ENCODE measurements at regions not wholly inside any gene's neighbourhood (a gene's known extent, or its start where the extent isn't known, plus 50 kb on each side); places are given as distances from the start of the nearest gene placed in this dataset.
"Not testable (repeated sequence)": the region's sequence is repeated elsewhere in the genome, so short reads cannot be mapped to it uniquely, and the experiment has no call there.

DNA sequence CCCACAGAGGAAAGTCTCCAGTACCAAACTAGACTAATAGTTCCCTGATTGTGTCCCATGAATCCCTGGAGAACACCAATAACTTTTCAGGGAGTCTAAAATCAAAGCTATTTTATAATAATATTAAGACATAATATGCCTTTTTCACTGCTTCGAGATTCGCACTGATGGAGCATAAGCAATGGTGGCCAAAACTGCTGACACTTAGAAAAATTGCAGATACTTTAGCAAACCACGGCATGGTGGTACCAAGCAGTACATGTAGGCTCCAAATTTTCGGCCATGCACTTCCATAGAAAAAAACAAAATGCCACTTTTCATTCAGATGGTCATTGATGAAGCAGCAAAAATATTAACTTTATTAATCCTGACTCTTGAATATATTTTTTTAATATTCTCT, 100.3 kb upstream of the PCSK1 start:
- no peaks in the 10 kb centered on the region for H3K36me3 Mint-ChIP-seq
- H3K4me1 Mint-ChIP-seq (ENCODE audit: unreplicated experiment) = no peaks in the 10 kb centered on the region

DNA sequence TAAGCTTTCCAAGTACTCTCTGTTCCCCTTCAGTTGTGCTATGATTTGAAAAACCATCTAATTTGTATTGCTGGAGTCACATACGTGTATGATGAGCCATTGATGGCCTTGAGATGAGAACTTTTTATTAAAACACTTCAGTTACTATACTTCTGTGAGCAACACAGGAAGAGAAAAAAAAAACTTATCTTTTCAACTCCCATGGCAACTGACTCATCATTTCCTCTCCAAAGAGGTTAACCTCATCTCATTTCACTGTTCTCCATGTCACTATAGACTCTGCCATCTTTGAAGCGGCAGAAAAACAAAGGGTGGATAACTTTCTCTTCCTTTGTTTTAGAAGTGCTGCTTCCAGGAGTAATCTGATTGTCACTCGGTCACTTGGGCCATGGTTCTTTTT, 104.3 kb upstream of the PCSK1 start:
- Mint-ChIP-seq H3K4me3 (no peak overlapping the region), H3K27ac (no peak overlapping the region), H3K9me3 (no peaks in the 10 kb centered on the region), H3K36me3 (no peaks in the 10 kb centered on the region), H3K4me1 (ENCODE audit: unreplicated experiment) (no peaks in the 10 kb centered on the region), H3K27me3 (no peaks in the 10 kb centered on the region)
- DNase-seq (ENCODE audit: extremely low spot score, unreplicated experiment) = no peak
- TF ChIP-seq, protein P1, sequence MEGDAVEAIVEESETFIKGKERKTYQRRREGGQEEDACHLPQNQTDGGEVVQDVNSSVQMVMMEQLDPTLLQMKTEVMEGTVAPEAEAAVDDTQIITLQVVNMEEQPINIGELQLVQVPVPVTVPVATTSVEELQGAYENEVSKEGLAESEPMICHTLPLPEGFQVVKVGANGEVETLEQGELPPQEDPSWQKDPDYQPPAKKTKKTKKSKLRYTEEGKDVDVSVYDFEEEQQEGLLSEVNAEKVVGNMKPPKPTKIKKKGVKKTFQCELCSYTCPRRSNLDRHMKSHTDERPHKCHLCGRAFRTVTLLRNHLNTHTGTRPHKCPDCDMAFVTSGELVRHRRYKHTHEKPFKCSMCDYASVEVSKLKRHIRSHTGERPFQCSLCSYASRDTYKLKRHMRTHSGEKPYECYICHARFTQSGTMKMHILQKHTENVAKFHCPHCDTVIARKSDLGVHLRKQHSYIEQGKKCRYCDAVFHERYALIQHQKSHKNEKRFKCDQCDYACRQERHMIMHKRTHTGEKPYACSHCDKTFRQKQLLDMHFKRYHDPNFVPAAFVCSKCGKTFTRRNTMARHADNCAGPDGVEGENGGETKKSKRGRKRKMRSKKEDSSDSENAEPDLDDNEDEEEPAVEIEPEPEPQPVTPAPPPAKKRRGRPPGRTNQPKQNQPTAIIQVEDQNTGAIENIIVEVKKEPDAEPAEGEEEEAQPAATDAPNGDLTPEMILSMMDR (conservative IDR thresholded peaks at IDR 0.05) = no peak

More for the DNA sequence above, 100.3 kb upstream of the PCSK1 start:
- TF ChIP-seq, protein P1 (conservative IDR thresholded peaks at IDR 0.05) = no peak
- H3K4me3 Mint-ChIP-seq = no peak overlapping the region
- no peaks in the 10 kb centered on the region for H3K27me3 Mint-ChIP-seq
- H3K9me3 Mint-ChIP-seq = no peaks in the 10 kb centered on the region
- H3K27ac Mint-ChIP-seq = no peak overlapping the region
- DNase-seq (ENCODE audit: extremely low spot score, unreplicated experiment) = no peak

DNA sequence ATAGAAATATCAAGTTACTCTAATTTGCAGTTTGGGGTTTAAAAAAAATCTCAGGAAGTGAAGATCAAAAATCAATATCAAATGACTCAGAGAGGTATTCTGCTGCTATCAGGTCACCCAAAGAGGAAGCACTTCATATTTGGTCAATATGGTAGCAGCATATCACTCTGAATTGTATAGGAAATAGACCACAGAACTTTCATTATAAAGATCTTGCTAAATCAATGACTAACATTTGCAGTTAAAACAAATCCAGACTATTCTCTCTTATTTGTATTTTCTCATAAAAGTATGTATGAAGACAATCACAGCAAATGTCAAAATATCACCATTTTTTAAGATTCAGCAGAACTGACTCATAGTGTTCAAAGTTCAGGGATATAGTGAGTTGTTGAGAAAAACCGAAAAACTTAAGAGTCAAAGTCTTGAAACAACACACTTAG, 105.8 kb upstream of the PCSK1 start:
- no peak for DNase-seq (ENCODE audit: extremely low spot score, unreplicated experiment)
- no peak overlapping the region for H3K4me3 Mint-ChIP-seq
- H3K4me1 Mint-ChIP-seq (ENCODE audit: unreplicated experiment) = no peaks in the 10 kb centered on the region
- H3K9me3 Mint-ChIP-seq = no peaks in the 10 kb centered on the region
- no peaks in the 10 kb centered on the region for H3K27me3 Mint-ChIP-seq
- H3K27ac Mint-ChIP-seq = no peak overlapping the region
- H3K36me3 Mint-ChIP-seq = no peaks in the 10 kb centered on the region
- TF ChIP-seq, protein P1 (conservative IDR thresholded peaks at IDR 0.05) = no peak

DNA sequence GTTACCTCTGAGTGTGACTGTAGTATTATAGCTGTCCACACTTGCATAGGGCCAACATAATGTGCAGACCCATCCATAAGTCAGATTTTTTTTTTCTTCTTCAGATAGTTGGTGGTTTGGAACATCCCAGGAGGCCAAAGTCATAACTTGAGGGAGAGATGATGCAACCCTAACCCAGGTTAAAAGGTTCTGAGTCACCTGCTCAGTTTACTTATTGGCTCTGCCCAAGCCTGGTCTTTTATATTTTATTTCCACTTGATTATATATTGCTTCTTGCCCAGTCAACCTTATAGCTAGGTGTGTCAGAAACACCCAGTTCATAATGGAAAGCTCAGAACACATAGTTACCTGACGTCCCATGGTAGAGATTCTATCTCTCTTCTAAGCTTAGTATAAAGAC, 113.1 kb upstream of the PCSK1 start:
- Mint-ChIP-seq H3K4me1 (ENCODE audit: unreplicated experiment) (no peaks in the 10 kb centered on the region), H3K4me3 (no peak overlapping the region), H3K27me3 (peaks cover 6% of the 10 kb centered on the region), H3K27ac (no peak overlapping the region), H3K9me3 (no peaks in the 10 kb centered on the region), H3K36me3 (no peaks in the 10 kb centered on the region)
- no peak for DNase-seq (ENCODE audit: extremely low spot score, unreplicated experiment)
- TF ChIP-seq, protein P1 (conservative IDR thresholded peaks at IDR 0.05) = no peak

DNA sequence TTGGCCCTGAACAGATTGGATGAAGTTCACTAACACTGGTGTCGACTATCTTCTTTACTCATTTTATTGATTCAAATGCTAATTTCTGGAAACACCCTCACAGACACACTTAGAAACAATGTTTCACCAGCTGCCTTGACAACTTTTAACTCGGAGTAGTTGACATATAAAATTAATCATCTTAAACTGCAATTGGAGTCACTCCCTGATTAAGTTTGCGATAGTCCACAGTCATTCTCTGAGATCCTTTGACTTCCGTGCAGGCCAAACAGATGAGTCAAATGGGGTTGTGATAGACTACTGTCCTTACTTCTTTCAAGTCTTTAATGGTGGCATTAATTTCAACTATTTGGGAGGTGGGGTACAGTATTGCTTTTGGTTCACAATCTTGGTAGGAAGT, 114.4 kb upstream of the PCSK1 start:
- Mint-ChIP-seq H3K9me3 (no peaks in the 10 kb centered on the region), H3K4me1 (ENCODE audit: unreplicated experiment) (no peaks in the 10 kb centered on the region), H3K27me3 (peaks cover 6% of the 10 kb centered on the region), H3K27ac (no peak overlapping the region), H3K4me3 (no peak overlapping the region), H3K36me3 (no peaks in the 10 kb centered on the region)
- TF ChIP-seq, protein P1 (conservative IDR thresholded peaks at IDR 0.05) = no peak
- DNase-seq (ENCODE audit: extremely low spot score, unreplicated experiment) = no peak

DNA sequence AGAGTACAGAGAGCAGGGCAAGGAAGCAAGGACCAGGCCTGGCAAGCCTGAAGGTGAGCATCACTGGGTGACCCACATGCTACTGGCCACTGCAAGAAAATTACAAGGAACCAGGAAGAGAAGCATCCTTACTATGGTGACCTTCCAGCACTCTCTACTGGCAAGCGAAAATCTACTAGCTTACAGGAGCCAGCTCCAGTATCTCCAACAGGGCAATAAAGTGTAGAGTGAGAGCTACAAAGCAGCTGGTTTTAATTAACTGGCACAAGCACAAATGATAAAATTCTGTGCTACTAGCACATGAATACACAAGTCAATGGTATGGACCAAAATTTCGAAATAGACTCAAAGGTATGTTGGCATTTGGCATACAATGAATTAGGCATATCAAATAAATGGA, 113.3 kb upstream of the CAST start:
- Mint-ChIP-seq H3K4me3 (no peak overlapping the region), H3K9me3 (no peaks in the 10 kb centered on the region), H3K27ac (no peak overlapping the region), H3K4me1 (ENCODE audit: unreplicated experiment) (no peaks in the 10 kb centered on the region), H3K27me3 (peaks cover 6% of the 10 kb centered on the region), H3K36me3 (no peaks in the 10 kb centered on the region)
- no peak for DNase-seq (ENCODE audit: extremely low spot score, unreplicated experiment)
- TF ChIP-seq, protein P1 (conservative IDR thresholded peaks at IDR 0.05) = no peak

DNA sequence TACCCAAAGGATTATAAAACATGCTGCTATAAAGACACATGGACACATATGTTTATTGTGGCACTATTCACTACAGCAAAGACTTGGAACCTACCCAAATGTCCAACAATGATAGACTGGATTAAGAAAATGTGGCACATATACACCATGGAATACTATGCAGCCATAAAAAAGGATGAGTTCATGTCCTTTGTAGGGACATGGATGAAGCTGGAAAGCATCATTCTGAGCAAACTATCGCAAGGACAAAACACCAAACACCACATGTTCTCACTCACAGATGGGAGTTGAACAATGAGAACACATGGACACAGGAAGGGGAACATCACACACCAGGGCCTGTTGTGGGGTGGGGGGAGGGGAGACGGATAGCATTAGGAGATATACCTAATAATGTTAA, 101.3 kb upstream of the CAST start:
- H3K4me1 Mint-ChIP-seq (ENCODE audit: unreplicated experiment); H3K4me3 Mint-ChIP-seq; H3K9me3 Mint-ChIP-seq; DNase-seq (ENCODE audit: extremely low spot score, unreplicated experiment); H3K36me3 Mint-ChIP-seq; H3K27ac Mint-ChIP-seq; H3K27me3 Mint-ChIP-seq: not testable (repeated sequence)

Data from type B pancreatic cell (in vitro differentiated cells).